WTC11 (cell line): ENCODE measurements at regions not wholly inside any gene's neighbourhood (a gene's known extent, or its start where the extent isn't known, plus 50 kb on each side); places are given as distances from the start of the nearest gene placed in this dataset.

Experiments
- ATAC-seq: fragments of 200-7000 bp; cut with Tn5 transposase; 2 replicates; pipeline ENCODE4 v1.10.0; 2021; ENCODE audit warnings: mild to moderate bottlenecking, moderate library complexity
- CTCF ChIA-PET: fragments of 300-600 bp; sonication (Branson Sonifier 250); formaldehyde crosslinking; loops from one replicate; lab custom pipeline; 2021; ENCODE audit warnings: antibody characterized with exemption; lab: Charles Lee
- POLR2A ChIA-PET: fragments of 350-600 bp; sonication (Branson Sonifier 250); formaldehyde crosslinking; loops from one replicate; lab custom pipeline; 2021; ENCODE audit warnings: antibody characterized with exemption; lab: Charles Lee
- DNase-seq: peaks from one replicate; pipeline ENCODE4 v3.0.0; 2021; ENCODE audit warnings: low spot score
- H3K27ac Mint-ChIP-seq: 2 replicates; pipeline ENCODE4 v1.8.0; 2021; ENCODE audit warnings: mixed read lengths
- H3K27me3 Mint-ChIP-seq: 2 replicates; pipeline ENCODE4 v1.8.0; 2021; ENCODE audit warnings: low read depth, mild to moderate bottlenecking, moderate library complexity, mixed read lengths
- H3K36me3 Mint-ChIP-seq: 2 replicates; pipeline ENCODE4 v1.8.0; 2021; ENCODE audit warnings: mixed read lengths
- H3K4me1 Mint-ChIP-seq: 2 replicates; pipeline ENCODE4 v1.8.0; 2022; ENCODE audit warnings: mixed read lengths
- H3K4me3 Mint-ChIP-seq: 2 replicates; pipeline ENCODE4 v1.8.0; 2021; ENCODE audit warnings: mild to moderate bottlenecking, moderate library complexity, mixed read lengths
- H3K9me3 Mint-ChIP-seq: 2 replicates; pipeline ENCODE4 v1.8.0; 2021; ENCODE audit warnings: mixed read lengths
- FOXJ3 ChIP-seq: sonication (generic); formaldehyde crosslinking; IDR thresholded peaks from 2 replicates; pipeline ENCODE4 v1.9.0; 2021; ENCODE audit warnings: missing genetic modification reagents, mild to moderate bottlenecking, borderline replicate concordance
- KAT7 ChIP-seq: sonication (generic); formaldehyde crosslinking; IDR thresholded peaks from 2 replicates; pipeline ENCODE4 v1.8.1; 2023; ENCODE audit warnings: missing genetic modification reagents, mild to moderate bottlenecking, borderline replicate concordance
- MXD4 ChIP-seq: fragments of 250-450 bp; sonication (Bioruptor Pico); IDR thresholded peaks from 2 replicates; pipeline ENCODE4 v1.8.0; 2021; ENCODE audit warnings: mild to moderate bottlenecking, moderate library complexity, borderline replicate concordance
- SOX15 ChIP-seq: fragments of 250-450 bp; sonication (Bioruptor Pico); IDR thresholded peaks from 2 replicates; pipeline ENCODE4 v1.9.0; 2021; ENCODE audit warnings: mild to moderate bottlenecking
- TCF7 ChIP-seq: sonication (generic); formaldehyde crosslinking; IDR thresholded peaks from 2 replicates; pipeline ENCODE4 v1.8.0; 2022; ENCODE audit warnings: mild to moderate bottlenecking, low read depth, missing genetic modification reagents, moderate library complexity
- TP53 ChIP-seq: sonication (generic); formaldehyde crosslinking; IDR thresholded peaks from 2 replicates; pipeline ENCODE4 v1.8.1; 2023; ENCODE audit warnings: mild to moderate bottlenecking, missing genetic modification reagents
- ZNF121 ChIP-seq: sonication (generic); formaldehyde crosslinking; IDR thresholded peaks from 2 replicates; pipeline ENCODE4 v1.8.0; 2023; ENCODE audit warnings: missing genetic modification reagents
- ZNF423 ChIP-seq: fragments of 250-450 bp; sonication (Bioruptor Pico); IDR thresholded peaks from 2 replicates; pipeline ENCODE4 v2.1.2; 2022; ENCODE audit warnings: mild to moderate bottlenecking, moderate library complexity
- TF ChIP-seq, protein P1 (sequence below): fragments of 250-450 bp; sonication (Bioruptor Pico); IDR thresholded peaks from 2 replicates; pipeline ENCODE4 v1.9.0; 2021; ENCODE audit warnings: mild to moderate bottlenecking, borderline replicate concordance
- TF ChIP-seq, protein P2 (sequence below): sonication (generic); formaldehyde crosslinking; IDR thresholded peaks from 2 replicates; pipeline ENCODE4 v1.8.0; 2023; ENCODE audit warnings: missing genetic modification reagents
- TF ChIP-seq, protein P3 (sequence below): sonication (generic); formaldehyde crosslinking; IDR thresholded peaks from 2 replicates; pipeline ENCODE4 v1.8.1; 2023; ENCODE audit warnings: mild to moderate bottlenecking, missing genetic modification reagents, borderline replicate concordance
- TF ChIP-seq, protein P4 (sequence below): sonication (generic); formaldehyde crosslinking; IDR thresholded peaks from 2 replicates; pipeline ENCODE4 v1.8.0; 2022; ENCODE audit warnings: mild to moderate bottlenecking, missing genetic modification reagents
- TF ChIP-seq, protein P5 (sequence below): sonication (generic); formaldehyde crosslinking; conservative IDR thresholded peaks from 2 replicates; pipeline ENCODE4 v1.8.1; 2023; ENCODE audit warnings: mild to moderate bottlenecking, low read depth, missing genetic modification reagents, moderate library complexity

DNA sequence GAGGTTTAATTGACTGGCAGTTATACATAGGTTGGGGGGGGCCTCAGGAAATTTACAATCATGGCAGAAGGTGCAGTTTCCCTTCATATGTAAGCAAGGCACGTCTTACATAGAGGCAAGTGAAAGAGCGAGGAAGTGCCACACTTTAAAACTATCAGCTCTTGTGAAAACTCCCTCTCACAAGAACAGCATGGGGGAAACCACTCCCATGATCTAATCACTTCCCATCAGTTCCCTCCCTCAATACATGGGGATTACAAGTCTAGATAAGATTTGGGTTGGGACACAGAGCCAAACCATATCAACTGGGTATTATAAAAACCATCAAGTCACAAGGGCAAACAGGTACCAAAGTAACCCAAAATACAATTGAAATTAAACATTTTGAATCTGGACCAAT is 182.0 kb upstream of the FAT4 start (continued):
- TF ChIP-seq, protein P1, sequence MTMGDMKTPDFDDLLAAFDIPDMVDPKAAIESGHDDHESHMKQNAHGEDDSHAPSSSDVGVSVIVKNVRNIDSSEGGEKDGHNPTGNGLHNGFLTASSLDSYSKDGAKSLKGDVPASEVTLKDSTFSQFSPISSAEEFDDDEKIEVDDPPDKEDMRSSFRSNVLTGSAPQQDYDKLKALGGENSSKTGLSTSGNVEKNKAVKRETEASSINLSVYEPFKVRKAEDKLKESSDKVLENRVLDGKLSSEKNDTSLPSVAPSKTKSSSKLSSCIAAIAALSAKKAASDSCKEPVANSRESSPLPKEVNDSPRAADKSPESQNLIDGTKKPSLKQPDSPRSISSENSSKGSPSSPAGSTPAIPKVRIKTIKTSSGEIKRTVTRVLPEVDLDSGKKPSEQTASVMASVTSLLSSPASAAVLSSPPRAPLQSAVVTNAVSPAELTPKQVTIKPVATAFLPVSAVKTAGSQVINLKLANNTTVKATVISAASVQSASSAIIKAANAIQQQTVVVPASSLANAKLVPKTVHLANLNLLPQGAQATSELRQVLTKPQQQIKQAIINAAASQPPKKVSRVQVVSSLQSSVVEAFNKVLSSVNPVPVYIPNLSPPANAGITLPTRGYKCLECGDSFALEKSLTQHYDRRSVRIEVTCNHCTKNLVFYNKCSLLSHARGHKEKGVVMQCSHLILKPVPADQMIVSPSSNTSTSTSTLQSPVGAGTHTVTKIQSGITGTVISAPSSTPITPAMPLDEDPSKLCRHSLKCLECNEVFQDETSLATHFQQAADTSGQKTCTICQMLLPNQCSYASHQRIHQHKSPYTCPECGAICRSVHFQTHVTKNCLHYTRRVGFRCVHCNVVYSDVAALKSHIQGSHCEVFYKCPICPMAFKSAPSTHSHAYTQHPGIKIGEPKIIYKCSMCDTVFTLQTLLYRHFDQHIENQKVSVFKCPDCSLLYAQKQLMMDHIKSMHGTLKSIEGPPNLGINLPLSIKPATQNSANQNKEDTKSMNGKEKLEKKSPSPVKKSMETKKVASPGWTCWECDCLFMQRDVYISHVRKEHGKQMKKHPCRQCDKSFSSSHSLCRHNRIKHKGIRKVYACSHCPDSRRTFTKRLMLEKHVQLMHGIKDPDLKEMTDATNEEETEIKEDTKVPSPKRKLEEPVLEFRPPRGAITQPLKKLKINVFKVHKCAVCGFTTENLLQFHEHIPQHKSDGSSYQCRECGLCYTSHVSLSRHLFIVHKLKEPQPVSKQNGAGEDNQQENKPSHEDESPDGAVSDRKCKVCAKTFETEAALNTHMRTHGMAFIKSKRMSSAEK (CRISPR knock-in tag) = no peak
- TF ChIP-seq KAT7 (CRISPR knock-in tag) (no peak), TP53 (CRISPR knock-in tag) (no peak), FOXJ3 (CRISPR knock-in tag) (no peak), SOX15 (CRISPR knock-in tag) (no peak)
- TF ChIP-seq, protein P2, sequence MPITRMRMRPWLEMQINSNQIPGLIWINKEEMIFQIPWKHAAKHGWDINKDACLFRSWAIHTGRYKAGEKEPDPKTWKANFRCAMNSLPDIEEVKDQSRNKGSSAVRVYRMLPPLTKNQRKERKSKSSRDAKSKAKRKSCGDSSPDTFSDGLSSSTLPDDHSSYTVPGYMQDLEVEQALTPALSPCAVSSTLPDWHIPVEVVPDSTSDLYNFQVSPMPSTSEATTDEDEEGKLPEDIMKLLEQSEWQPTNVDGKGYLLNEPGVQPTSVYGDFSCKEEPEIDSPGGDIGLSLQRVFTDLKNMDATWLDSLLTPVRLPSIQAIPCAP (CRISPR knock-in tag) = no peak
- TF ChIP-seq, protein P3, sequence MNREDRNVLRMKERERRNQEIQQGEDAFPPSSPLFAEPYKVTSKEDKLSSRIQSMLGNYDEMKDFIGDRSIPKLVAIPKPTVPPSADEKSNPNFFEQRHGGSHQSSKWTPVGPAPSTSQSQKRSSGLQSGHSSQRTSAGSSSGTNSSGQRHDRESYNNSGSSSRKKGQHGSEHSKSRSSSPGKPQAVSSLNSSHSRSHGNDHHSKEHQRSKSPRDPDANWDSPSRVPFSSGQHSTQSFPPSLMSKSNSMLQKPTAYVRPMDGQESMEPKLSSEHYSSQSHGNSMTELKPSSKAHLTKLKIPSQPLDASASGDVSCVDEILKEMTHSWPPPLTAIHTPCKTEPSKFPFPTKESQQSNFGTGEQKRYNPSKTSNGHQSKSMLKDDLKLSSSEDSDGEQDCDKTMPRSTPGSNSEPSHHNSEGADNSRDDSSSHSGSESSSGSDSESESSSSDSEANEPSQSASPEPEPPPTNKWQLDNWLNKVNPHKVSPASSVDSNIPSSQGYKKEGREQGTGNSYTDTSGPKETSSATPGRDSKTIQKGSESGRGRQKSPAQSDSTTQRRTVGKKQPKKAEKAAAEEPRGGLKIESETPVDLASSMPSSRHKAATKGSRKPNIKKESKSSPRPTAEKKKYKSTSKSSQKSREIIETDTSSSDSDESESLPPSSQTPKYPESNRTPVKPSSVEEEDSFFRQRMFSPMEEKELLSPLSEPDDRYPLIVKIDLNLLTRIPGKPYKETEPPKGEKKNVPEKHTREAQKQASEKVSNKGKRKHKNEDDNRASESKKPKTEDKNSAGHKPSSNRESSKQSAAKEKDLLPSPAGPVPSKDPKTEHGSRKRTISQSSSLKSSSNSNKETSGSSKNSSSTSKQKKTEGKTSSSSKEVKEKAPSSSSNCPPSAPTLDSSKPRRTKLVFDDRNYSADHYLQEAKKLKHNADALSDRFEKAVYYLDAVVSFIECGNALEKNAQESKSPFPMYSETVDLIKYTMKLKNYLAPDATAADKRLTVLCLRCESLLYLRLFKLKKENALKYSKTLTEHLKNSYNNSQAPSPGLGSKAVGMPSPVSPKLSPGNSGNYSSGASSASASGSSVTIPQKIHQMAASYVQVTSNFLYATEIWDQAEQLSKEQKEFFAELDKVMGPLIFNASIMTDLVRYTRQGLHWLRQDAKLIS (CRISPR knock-in tag) = no peak

DNA sequence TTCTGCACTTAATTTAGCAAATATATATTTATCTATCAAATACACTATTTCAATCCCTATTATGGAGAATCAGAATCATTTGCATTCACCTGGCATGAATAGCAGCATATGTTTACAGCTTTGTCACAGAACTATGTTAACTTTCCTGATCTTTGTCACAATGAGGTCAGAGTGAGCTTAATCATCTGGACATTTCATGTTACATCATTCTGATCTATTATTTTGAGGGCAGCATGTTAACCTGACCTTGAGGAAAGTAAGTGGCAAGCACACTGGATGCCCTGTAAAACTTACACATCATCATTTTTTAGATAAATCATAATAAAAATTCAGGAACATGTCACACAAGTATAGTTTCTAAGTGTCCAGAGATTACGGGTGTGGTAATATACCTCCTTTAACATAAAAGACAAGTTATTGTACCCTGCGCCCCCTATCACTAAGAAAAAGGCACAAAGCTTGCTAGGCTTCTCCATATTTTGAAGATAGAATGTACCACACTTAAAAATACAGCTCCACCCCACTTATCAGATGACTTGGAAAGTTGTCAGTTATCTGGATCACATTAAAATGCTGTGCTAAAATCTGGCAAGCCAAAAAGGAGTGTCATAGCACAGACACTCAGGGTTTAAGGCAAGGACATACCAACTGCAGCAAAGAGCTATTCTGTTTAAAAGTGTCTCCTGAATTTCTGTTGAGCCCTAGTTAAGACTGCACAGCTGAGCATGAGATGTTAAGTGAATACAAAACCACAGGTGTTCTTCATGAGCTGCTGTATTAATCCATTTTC is 182.7 kb upstream of the FAT4 start:
- ChIA-PET CTCF (no interaction called here), POLR2A (no interaction called here)
- ATAC-seq (no peak), DNase-seq (no peak)
- Mint-ChIP-seq H3K4me3 (no peak overlapping the region), H3K27me3 (no peaks in the 10 kb centered on the region), H3K36me3 (no peaks in the 10 kb centered on the region), H3K27ac (no peak overlapping the region), H3K9me3 (peaks cover 6% of the 10 kb centered on the region; the same call in 1 of the 2 replicates), H3K4me1 (peaks cover 6% of the 10 kb centered on the region)
- TF ChIP-seq TCF7 (no peak), ZNF423 (no peak), MXD4 (CRISPR knock-in tag) (no peak), ZNF121 (CRISPR knock-in tag) (no peak)
- TF ChIP-seq, protein P4, sequence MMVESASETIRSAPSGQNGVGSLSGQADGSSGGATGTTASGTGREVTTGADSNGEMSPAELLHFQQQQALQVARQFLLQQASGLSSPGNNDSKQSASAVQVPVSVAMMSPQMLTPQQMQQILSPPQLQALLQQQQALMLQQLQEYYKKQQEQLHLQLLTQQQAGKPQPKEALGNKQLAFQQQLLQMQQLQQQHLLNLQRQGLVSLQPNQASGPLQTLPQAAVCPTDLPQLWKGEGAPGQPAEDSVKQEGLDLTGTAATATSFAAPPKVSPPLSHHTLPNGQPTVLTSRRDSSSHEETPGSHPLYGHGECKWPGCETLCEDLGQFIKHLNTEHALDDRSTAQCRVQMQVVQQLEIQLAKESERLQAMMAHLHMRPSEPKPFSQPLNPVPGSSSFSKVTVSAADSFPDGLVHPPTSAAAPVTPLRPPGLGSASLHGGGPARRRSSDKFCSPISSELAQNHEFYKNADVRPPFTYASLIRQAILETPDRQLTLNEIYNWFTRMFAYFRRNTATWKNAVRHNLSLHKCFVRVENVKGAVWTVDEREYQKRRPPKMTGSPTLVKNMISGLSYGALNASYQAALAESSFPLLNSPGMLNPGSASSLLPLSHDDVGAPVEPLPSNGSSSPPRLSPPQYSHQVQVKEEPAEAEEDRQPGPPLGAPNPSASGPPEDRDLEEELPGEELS (CRISPR knock-in tag) = no peak
- TF ChIP-seq, protein P5, sequence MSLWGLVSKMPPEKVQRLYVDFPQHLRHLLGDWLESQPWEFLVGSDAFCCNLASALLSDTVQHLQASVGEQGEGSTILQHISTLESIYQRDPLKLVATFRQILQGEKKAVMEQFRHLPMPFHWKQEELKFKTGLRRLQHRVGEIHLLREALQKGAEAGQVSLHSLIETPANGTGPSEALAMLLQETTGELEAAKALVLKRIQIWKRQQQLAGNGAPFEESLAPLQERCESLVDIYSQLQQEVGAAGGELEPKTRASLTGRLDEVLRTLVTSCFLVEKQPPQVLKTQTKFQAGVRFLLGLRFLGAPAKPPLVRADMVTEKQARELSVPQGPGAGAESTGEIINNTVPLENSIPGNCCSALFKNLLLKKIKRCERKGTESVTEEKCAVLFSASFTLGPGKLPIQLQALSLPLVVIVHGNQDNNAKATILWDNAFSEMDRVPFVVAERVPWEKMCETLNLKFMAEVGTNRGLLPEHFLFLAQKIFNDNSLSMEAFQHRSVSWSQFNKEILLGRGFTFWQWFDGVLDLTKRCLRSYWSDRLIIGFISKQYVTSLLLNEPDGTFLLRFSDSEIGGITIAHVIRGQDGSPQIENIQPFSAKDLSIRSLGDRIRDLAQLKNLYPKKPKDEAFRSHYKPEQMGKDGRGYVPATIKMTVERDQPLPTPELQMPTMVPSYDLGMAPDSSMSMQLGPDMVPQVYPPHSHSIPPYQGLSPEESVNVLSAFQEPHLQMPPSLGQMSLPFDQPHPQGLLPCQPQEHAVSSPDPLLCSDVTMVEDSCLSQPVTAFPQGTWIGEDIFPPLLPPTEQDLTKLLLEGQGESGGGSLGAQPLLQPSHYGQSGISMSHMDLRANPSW = no peak
